ENCODE measurements at regions not wholly inside any gene's neighbourhood (a gene's known extent, or its start where the extent isn't known, plus 50 kb on each side); places are given as distances from the start of the nearest gene placed in this dataset.

DNA sequence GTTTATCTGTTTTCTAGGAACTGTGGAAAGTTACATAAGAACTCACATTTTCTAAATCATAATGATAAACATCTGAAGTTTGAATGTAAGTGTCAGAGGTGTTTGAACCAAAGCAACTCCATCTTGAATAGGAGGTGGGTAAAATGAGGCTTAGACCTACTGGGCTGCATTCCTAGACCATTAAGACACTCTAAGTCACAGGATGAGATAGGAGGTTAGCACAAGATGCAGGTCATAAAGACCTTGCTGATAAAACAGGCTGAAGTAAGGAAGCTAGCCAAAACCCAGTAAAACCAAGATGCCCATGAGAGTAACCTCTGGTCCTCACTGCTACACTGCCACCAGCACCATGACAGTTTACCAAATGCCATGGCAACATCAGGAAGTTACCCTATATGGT lies 297.7 kb upstream of the POU5F2 start:
- TF ChIP-seq FOSL1 (IDR thresholded peaks at IDR 0.05; ENCODE audit: insufficient read depth, low read depth, low read length) = no peak
- no peak for TF ChIP-seq RAD21 (IDR thresholded peaks at IDR 0.05 in 1 of 2, conservative IDR thresholded peaks at IDR 0.05 in 1 of 2; ENCODE audit: low read depth in 2 of 2, low read length in 2 of 2)

All from H1 (cell line).